ENCODE measurements at regions not wholly inside any gene's neighbourhood (a gene's known extent, or its start where the extent isn't known, plus 50 kb on each side); places are given as distances from the start of the nearest gene placed in this dataset.
"Not testable (repeated sequence)": the region's sequence is repeated elsewhere in the genome, so short reads cannot be mapped to it uniquely, and the experiment has no call there.

GRCh38 chr1:228824366-228824765, 89.1 kb downstream of the RHOU start:
- no peak for DNase-seq

GRCh38 chr1:228825041-228825440, 89.8 kb downstream of the RHOU start:
- no peak for DNase-seq

GRCh38 chr1:228825840-228826484, 90.7 kb downstream of the RHOU start:
- DNase-seq = no peak

GRCh38 chr1:228827019-228827418, 91.7 kb downstream of the RHOU start:
- DNase-seq = peak; percentile 58

- no peak for DNase-seq
These were observed 92.9 kb downstream of the RHOU start for GRCh38 chr1:228828151-228828550.

- DNase-seq = no peak
These were observed 95.1 kb downstream of the RHOU start for GRCh38 chr1:228830185-228830953.

- DNase-seq = no peak
These were observed 95.7 kb downstream of the RHOU start for GRCh38 chr1:228830954-228831481.

GRCh38 chr1:228833911-228834688, 98.8 kb downstream of the RHOU start:
- DNase-seq = no peak

- DNase-seq = no peak
These were observed 100.2 kb downstream of the RHOU start for GRCh38 chr1:228835456-228835855.

GRCh38 chr1:228835911-228836310, 100.6 kb downstream of the RHOU start:
- no peak for DNase-seq

- DNase-seq = no peak
These were observed 101.1 kb downstream of the RHOU start for GRCh38 chr1:228836427-228836826.

GRCh38 chr1:228837032-228837431, 101.8 kb downstream of the RHOU start:
- DNase-seq = no peak

- no peak for DNase-seq
These were observed 102.8 kb downstream of the RHOU start for GRCh38 chr1:228837817-228838716.

GRCh38 chr1:228838717-228839500, 103.6 kb downstream of the RHOU start:
- DNase-seq = no peak

GRCh38 chr1:228839656-228840055, 104.4 kb downstream of the RHOU start:
- DNase-seq = no peak

- DNase-seq = no peak
These were observed 106.4 kb downstream of the RHOU start for GRCh38 chr1:228841632-228842031.

GRCh38 chr1:228842094-228842775, 107.0 kb downstream of the RHOU start:
- DNase-seq = no peak

- no peak for DNase-seq
These were observed 109.8 kb downstream of the RHOU start for GRCh38 chr1:228845101-228845500.

- no peak for DNase-seq
These were observed 111.7 kb downstream of the RHOU start for GRCh38 chr1:228846952-228847351.

- not testable (repeated sequence) for DNase-seq
These were observed 112.2 kb downstream of the RHOU start for GRCh38 chr1:228847451-228847850.

GRCh38 chr1:228848406-228848805, 113.1 kb downstream of the RHOU start:
- no peak for DNase-seq
